Pancreas (tissue), 10 donors: ENCODE measurements at regions not wholly inside any gene's neighbourhood (a gene's known extent, or its start where the extent isn't known, plus 50 kb on each side); places are given as distances from the start of the nearest gene placed in this dataset.
A peak's percentile ranks its signal among the peaks of the same experiment; 100 is the strongest.

Experiments
- ATAC-seq, 4 donors: fragments of 200-7000 bp; cut with Tn5 transposase; one replicate each; pipeline versions ENCODE4 v1.8.0 to v1.9.1; 2020; ENCODE audit warnings: mild to moderate bottlenecking in 4 of 4, moderate library complexity in 4 of 4
- DNase-seq, 6 donors: peaks; one replicate each; pipeline ENCODE4 v3.0.0-alpha.2; 2020
- FAIRE-seq: peaks from 2 replicates; lab custom pipeline; 2012; peaks lifted over from hg19 to GRCh38; lab: Jason Lieb, UNC
- H3K27ac ChIP-seq, 4 donors: fragments of 200-600 bp; sonication (generic); 1 replicate in 3 of 4; 2 replicates in 1 of 4; pipeline versions ENCODE4 v1.5.0 to v1.8.0; 2020
- H3K27me3 ChIP-seq, 4 donors: fragments of 200-600 bp; one replicate each; pipeline ENCODE4 v1.8.0; 2021
- H3K36me3 ChIP-seq, 3 donors: fragments of 200-600 bp; sonication (generic) in 1 of 3; one replicate each; pipeline versions ENCODE4 v1.5.0 to v1.8.0; 2020 to 2021
- H3K4me1 ChIP-seq, 3 donors: fragments of 200-600 bp; one replicate each; pipeline ENCODE4 v1.8.0; 2021
- H3K4me3 ChIP-seq, 4 donors: fragments of 200-600 bp; sonication (generic) in 2 of 4; one replicate each; pipeline versions ENCODE4 v1.5.0 to v1.8.0; 2020 to 2021
- H3K9me3 ChIP-seq, 4 donors: fragments of 200-600 bp; one replicate each; pipeline ENCODE4 v1.8.0; 2021
- whole genome bisulfite sequencing, 2 donors: extraction: QIAGEN DNeasy Blood & Tissue Kit; methylation state at CpG; one replicate each; pipeline ENCODE4 v1.1.7; 2013; 5-methylcytosine and 5-hydroxymethylcytosine counted together
- intact Hi-C, 3 donors: fragments of 100-400 bp; cut with DNase I; formaldehyde crosslinking; loops; one replicate each; pipeline versions ENCODE4 v1.11.1 to v1.14.2; 2022
- TF ChIP-seq, protein P1 (sequence below), 4 donors: fragments of 200-600 bp; sonication (generic) in 3 of 4; IDR thresholded peaks; one replicate each; pipeline versions ENCODE4 v1.5.0 to v1.8.0; 2021; ENCODE audit warnings: antibody characterized with exemption in 4 of 4
- donor health status: healthy with polysubstance abuse.
- donor health status: DM: no; HTN: no; CAD: no; lungs with moderate emphysema.
- donor health status: DM: no; HTN: no; CAD: no.
- donor health status: control.
- donor health status: control.
- donor health status: Bipolar disorder and iron deficiency.
- donor health status: DM: yes; HTN: yes; CAD: no.
- donor health status: DM: no; HTN: no; CAD: no.
- donor health status: DM: no; HTN: no; CAD: no.
- donor health status: DM: yes; HTN: yes; CAD: no.

DNA sequence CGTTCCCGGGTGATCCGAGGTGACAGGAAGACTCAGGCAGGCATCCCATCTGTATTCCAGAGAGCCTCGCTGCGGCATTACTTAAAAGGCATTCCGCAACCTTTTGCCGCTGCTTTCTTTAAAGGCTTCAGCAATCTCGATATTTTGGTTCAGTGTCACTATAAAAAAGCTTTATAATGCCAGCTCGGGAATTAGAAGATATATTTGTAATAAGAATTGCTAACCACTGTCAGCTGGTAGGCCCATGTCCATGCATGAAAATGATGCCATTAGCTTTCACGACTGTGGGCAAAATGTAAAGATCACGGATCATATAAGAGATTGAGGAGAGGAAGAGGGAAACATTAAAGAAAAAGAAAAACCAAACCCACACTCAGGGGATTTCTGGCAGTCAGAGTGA, 578.6 kb upstream of the CDH5 start:
- TF ChIP-seq, protein P1, sequence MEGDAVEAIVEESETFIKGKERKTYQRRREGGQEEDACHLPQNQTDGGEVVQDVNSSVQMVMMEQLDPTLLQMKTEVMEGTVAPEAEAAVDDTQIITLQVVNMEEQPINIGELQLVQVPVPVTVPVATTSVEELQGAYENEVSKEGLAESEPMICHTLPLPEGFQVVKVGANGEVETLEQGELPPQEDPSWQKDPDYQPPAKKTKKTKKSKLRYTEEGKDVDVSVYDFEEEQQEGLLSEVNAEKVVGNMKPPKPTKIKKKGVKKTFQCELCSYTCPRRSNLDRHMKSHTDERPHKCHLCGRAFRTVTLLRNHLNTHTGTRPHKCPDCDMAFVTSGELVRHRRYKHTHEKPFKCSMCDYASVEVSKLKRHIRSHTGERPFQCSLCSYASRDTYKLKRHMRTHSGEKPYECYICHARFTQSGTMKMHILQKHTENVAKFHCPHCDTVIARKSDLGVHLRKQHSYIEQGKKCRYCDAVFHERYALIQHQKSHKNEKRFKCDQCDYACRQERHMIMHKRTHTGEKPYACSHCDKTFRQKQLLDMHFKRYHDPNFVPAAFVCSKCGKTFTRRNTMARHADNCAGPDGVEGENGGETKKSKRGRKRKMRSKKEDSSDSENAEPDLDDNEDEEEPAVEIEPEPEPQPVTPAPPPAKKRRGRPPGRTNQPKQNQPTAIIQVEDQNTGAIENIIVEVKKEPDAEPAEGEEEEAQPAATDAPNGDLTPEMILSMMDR (IDR thresholded peaks at IDR 0.05), result no peak
- no peak for ATAC-seq
- Histone ChIP-seq H3K4me1 (no peaks in the 10 kb centered on the region), H3K9me3 (no peaks in the 10 kb centered on the region), H3K36me3 (no peaks in the 10 kb centered on the region), H3K4me3 (no peak overlapping the region), H3K27ac (no peak overlapping the region), H3K27me3 (no peaks in the 10 kb centered on the region)
- intact Hi-C loops, result no loop called here
- WGBS, 2 donors, result 73 to 83% methylated on average over 11 of the region's 11 CpGs
- no peak for FAIRE-seq
- no peak for DNase-seq

DNA sequence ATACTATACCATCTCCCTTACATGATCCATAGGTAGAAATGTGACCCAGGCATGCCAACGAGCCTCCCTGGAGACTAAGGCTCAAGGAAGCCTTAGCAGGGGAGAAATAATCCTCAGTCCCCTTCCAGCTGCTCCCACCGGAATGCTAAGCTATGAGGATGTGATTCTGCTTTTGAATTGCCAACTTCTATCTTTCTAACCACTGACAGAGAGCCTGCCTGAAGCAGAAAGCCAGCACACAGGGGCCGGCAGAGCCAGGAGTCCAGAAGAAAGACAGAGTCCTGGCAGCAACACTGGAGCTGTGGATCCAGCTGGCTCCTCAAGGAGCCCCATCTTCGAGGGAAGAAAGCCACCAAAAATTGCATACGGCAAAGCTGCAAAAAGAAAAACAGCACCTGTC, 579.6 kb upstream of the CDH5 start:
- TF ChIP-seq, protein P1 (IDR thresholded peaks at IDR 0.05), result no peak
- Histone ChIP-seq H3K4me1 (no peaks in the 10 kb centered on the region), H3K27ac (no peak overlapping the region), H3K9me3 (no peaks in the 10 kb centered on the region), H3K36me3 (no peaks in the 10 kb centered on the region), H3K27me3 (no peaks in the 10 kb centered on the region), H3K4me3 (no peak overlapping the region)
- FAIRE-seq (no peak), ATAC-seq (no peak), DNase-seq (no peak)
- intact Hi-C loops, result no loop called here
- WGBS, 2 donors, result 32 to 41% methylated on average over 5 of the region's 5 CpGs

DNA sequence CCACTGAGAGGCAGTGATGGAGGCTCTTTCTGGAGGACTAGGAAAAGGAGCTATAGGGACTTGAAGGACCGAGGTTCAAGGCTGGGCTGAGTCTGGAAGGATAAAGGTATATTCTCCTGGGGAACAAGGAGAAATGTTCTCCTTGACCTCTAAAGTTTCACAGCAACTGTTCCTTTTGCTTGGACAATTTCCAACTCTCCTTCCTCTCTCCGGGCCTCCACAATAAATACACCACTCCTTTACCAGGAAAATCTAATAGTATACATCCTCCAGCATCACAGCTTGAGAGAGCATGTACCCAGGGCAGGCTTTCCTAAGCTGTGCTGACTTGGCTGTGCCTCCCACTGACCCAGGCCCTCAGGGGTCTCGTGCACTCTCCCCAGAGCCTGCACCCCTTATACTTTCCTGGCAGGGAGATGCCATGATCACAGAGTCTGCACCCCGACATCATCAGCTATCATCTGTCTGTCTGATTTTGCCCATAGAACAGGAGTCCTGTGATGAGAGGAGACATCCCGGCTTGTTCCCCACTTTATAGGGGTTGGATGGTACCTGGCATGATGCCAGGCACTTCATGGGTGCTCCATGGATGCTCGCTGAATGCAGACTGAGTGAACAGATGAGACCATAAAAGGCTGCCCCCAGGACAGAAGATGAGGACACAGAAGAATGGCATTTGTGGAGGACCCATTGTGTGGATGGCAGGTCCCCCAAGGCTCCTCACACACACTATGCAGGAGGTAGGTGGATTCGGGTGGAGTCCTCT, 582.6 kb upstream of the CDH5 start:
- no peak overlapping the region for H3K4me3 ChIP-seq
- ATAC-seq (no peak), FAIRE-seq (no peak), DNase-seq (no peak)
- intact Hi-C loops, result no loop called here
- H3K9me3 ChIP-seq, result no peaks in the 10 kb centered on the region
- WGBS, 2 donors, result 48 to 58% methylated on average over 7 of the region's 7 CpGs
- TF ChIP-seq, protein P1 (IDR thresholded peaks at IDR 0.05), result no peak
- H3K27ac ChIP-seq, result no peak overlapping the region
- no peaks in the 10 kb centered on the region for H3K27me3 ChIP-seq
- no peaks in the 10 kb centered on the region for H3K36me3 ChIP-seq
- H3K4me1 ChIP-seq, result no peaks in the 10 kb centered on the region

DNA sequence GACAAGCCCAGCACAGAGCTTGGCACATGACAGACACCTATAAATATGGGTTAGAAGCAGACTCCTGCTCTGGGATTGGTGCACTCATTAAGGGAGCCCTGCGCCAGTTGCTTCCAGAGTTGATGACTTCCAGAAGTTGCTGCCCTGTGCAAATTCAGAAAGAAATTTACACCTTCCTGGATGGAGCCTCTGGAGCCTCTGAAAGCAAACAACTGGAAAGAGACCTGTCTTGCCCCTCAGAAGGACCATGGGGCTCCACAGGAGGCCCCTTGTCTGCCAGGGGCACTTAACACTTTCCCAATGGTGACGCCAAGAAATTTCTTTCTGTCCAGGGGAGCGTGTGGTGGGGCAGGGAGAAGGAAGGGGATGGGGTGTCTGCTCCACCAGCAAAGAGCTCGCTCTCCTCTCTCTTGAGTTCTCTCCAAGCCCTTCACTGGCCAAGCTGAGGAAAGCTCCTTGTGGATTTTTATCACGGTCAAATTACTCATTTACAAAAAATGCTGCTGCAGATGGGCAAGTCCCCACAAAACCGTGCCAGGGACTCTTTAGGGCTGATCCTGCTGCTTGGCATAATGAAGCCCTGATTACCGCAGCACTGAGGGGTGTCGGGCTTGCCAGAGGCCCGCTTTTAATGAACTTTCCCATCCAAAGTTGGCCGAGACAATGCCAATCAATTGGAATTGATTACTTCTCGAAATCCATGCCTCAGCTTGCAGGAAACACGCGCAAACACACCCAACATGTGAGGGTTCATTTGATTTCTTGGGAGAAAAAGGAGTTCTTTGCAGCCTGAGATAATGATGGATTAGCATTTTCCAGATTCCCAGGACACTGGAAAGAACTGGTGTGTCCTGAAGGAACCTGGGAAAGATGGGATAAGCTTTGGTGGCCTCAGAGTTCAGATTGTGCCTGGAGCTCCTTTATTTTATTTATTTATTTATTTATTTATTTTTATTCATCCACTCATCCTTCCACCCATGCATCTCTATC, 583.6 kb upstream of the CDH5 start:
- Histone ChIP-seq H3K27ac (no peak overlapping the region), H3K36me3 (no peaks in the 10 kb centered on the region), H3K9me3 (no peaks in the 10 kb centered on the region), H3K4me3 (no peak overlapping the region), H3K27me3 (no peaks in the 10 kb centered on the region), H3K4me1 (no peaks in the 10 kb centered on the region)
- DNase-seq, result no peak
- no peak for FAIRE-seq
- 42 to 44% methylated on average over 13 of the region's 13 CpGs for WGBS, 2 donors
- intact Hi-C loops, result no loop called here
- TF ChIP-seq, protein P1 (IDR thresholded peaks at IDR 0.05), result no peak
- peak in 3 of 4 donors; percentile 26 to 72 (median 56) for ATAC-seq
